HCT116 (cell line): ENCODE measurements at regions not wholly inside any gene's neighbourhood (a gene's known extent, or its start where the extent isn't known, plus 50 kb on each side); places are given as distances from the start of the nearest gene placed in this dataset.

Source experiments
- ATAC-seq: fragments of 200-7000 bp; cut with Tn5 transposase; 2 replicates; pipeline ENCODE4 v1.9.1; 2020; ENCODE audit warnings: mild to moderate bottlenecking, moderate library complexity
- BruUV-seq: library from RNA; stranded (reverse); fragments of 400-500 nt; replicated peaks from 2 replicates; lab custom pipeline; 2021; lab: Mats Ljungman, UMichigan
- CTCF ChIA-PET: fragments of 300-600 bp; sonication (Branson Sonifier 250); formaldehyde crosslinking; loops from one replicate; lab custom pipeline; 2021; ENCODE audit warnings: antibody characterized with exemption; lab: Charles Lee
- POLR2A ChIA-PET: fragments of 300-600, 350-600 bp; sonication (Branson Sonifier 250); formaldehyde crosslinking; loops from one replicate; lab custom pipeline; 2021; ENCODE audit warnings: antibody characterized with exemption; lab: Charles Lee
- RAD21 ChIA-PET, 2 experiments: fragments of 300-600 bp; sonication (Branson Sonifier 250); formaldehyde crosslinking; loops; one replicate each; lab custom pipeline; 2023; ENCODE audit warnings: low total read pairs in 2 of 2; ENCODE audit not compliant: uncharacterized antibody in 2 of 2, unreplicated experiment in 2 of 2, low non-redundant PET in 1 of 2; lab: Charles Lee
- DNase-seq: peaks from one replicate; pipeline ENCODE4 v3.0.0-alpha.2; 2010; ENCODE audit warnings: low read depth, low spot score
- H2AFZ ChIP-seq: fragments of 200-600 bp; shearing (Covaris generic), sonication (generic); 2 replicates; pipeline ENCODE4 v1.6.1; 2017; ENCODE audit warnings: low read depth, mixed run types, mixed read lengths, antibody characterized with exemption, low read length; ENCODE audit not compliant: poor library complexity, severe bottlenecking
- H3K27ac ChIP-seq: 2 replicates; pipeline ENCODE4 v1.5.1; 2012; ENCODE audit warnings: low read depth, low read length
- H3K27me3 ChIP-seq: fragments of 200-600 bp; sonication (generic); 2 replicates; pipeline ENCODE4 v1.6.1; 2016; ENCODE audit warnings: mixed run types, low read length, mixed read lengths; ENCODE audit not compliant: insufficient read depth
- H3K36me3 ChIP-seq, 2 experiments: fragments of 200-500 bp in 1 of 2; fragments of 200-600 bp in 1 of 2; sonication (Bioruptor generic) in 1 of 2; sonication (generic) in 1 of 2; 2 replicates each; pipeline versions ENCODE4 v1.5.1 to v1.6.1; 2014 to 2016; ENCODE audit warnings: low read length in 2 of 2, inconsistent platforms in 1 of 2, mixed read lengths in 1 of 2, mixed run types in 1 of 2; ENCODE audit not compliant: insufficient read depth in 2 of 2, control insufficient read depth in 1 of 2
- H3K4me1 ChIP-seq, 2 experiments: fragments of 200-600 bp in 1 of 2; sonication (generic) in 1 of 2; 2 replicates each; pipeline versions ENCODE4 v1.5.1 to v1.6.1; 2012 to 2017; ENCODE audit warnings: low read length in 2 of 2, inconsistent platforms in 1 of 2, mild to moderate bottlenecking in 1 of 2, mixed read lengths in 1 of 2, mixed run types in 1 of 2, moderate library complexity in 1 of 2; ENCODE audit not compliant: insufficient read depth in 2 of 2, control insufficient read depth in 1 of 2
- H3K4me2 ChIP-seq: fragments of 200-600 bp; sonication (generic); 2 replicates; pipeline ENCODE4 v1.6.1; 2017; ENCODE audit warnings: mixed run types, low read length, mixed read lengths
- H3K4me3 ChIP-seq, 2 experiments: fragments of 200-600 bp in 1 of 2; sonication (generic) in 1 of 2; replicated peaks in 1 of 2; 2 replicates each; pipeline ENCODE4 v1.5.1; 2011 to 2016; ENCODE audit warnings: low read length in 2 of 2, control low read depth in 1 of 2, low read depth in 1 of 2, mild to moderate bottlenecking in 1 of 2, mixed read lengths in 1 of 2, mixed run types in 1 of 2
- H3K79me2 ChIP-seq: fragments of 200-600 bp; sonication (generic); 2 replicates; pipeline ENCODE4 v1.6.1; 2017; ENCODE audit warnings: mild to moderate bottlenecking, mixed run types, low read length, moderate library complexity, mixed read lengths; ENCODE audit not compliant: insufficient read depth
- H3K9ac ChIP-seq: fragments of 200-600 bp; sonication (generic); 2 replicates; pipeline ENCODE4 v1.6.1; 2016; ENCODE audit warnings: low read length, mixed read lengths
- H3K9me2 ChIP-seq: fragments of 200-600 bp; sonication (generic), shearing (Covaris generic); 2 replicates; pipeline ENCODE4 v1.6.1; 2017; ENCODE audit warnings: mixed run types, mild to moderate bottlenecking, moderate library complexity; ENCODE audit not compliant: insufficient read depth
- H3K9me3 ChIP-seq, 2 experiments: fragments of 200-500 bp in 1 of 2; fragments of 200-600 bp in 1 of 2; sonication (Bioruptor generic) in 1 of 2; sonication (generic) in 1 of 2; 2 replicates each; pipeline ENCODE4 v1.6.1; 2014 to 2017; ENCODE audit warnings: low read length in 2 of 2, mixed read lengths in 2 of 2, inconsistent platforms in 1 of 2, low read depth in 1 of 2, mild to moderate bottlenecking in 1 of 2, mixed run types in 1 of 2, moderate library complexity in 1 of 2; ENCODE audit not compliant: control insufficient read depth in 1 of 2, insufficient read depth in 1 of 2
- H4K20me1 ChIP-seq: fragments of 200-600 bp; sonication (generic), shearing (Covaris generic); 2 replicates; pipeline ENCODE4 v1.6.1; 2017; ENCODE audit warnings: mixed run types, mild to moderate bottlenecking, moderate library complexity; ENCODE audit not compliant: insufficient read depth
- EGR1 ChIP-seq: IDR thresholded peaks from 2 replicates; pipeline ENCODE4 v1.6.1; 2012; ENCODE audit warnings: low read depth
- EZH2phosphoT487 ChIP-seq: fragments of 200-600 bp; IDR thresholded peaks from 2 replicates; pipeline ENCODE4 v1.6.1; 2018; ENCODE audit warnings: antibody characterized with exemption, borderline replicate concordance
- FOSL1 ChIP-seq: IDR thresholded peaks from 2 replicates; pipeline ENCODE4 v1.6.1; 2012; ENCODE audit warnings: low read depth
- POLR2A ChIP-seq: IDR thresholded peaks from 2 replicates; pipeline ENCODE4 v1.7.0; 2011; ENCODE audit warnings: borderline replicate concordance; ENCODE audit not compliant: insufficient read depth, insufficient read length; ENCODE audit errors: extremely low read depth
- REST ChIP-seq: IDR thresholded peaks from 2 replicates; pipeline ENCODE4 v1.6.1; 2012; ENCODE audit warnings: low read depth
- SP1 ChIP-seq: IDR thresholded peaks from 2 replicates; pipeline ENCODE4 v1.6.1; 2012; ENCODE audit warnings: low read depth
- YY1 ChIP-seq: IDR thresholded peaks from 2 replicates; pipeline ENCODE4 v1.6.1; 2011; ENCODE audit warnings: low read length, low read depth, moderate library complexity, mild to moderate bottlenecking; ENCODE audit not compliant: insufficient replicate concordance; ENCODE audit errors: extremely low read depth
- ZFX ChIP-seq: fragments of 450-650 bp; IDR thresholded peaks from 2 replicates; pipeline ENCODE4 v1.6.1; 2017
- intact Hi-C: fragments of 100-400 bp; cut with micrococcal nuclease; formaldehyde crosslinking; loops from 2 replicates; pipeline ENCODE4 v1.10.0; 2022
- TF ChIP-seq, protein P1 (sequence below): IDR thresholded peaks from 2 replicates; pipeline ENCODE4 v1.6.1; 2011; ENCODE audit warnings: mild to moderate bottlenecking, low read length, moderate library complexity; ENCODE audit not compliant: insufficient replicate concordance; ENCODE audit errors: extremely low read depth
- TF ChIP-seq, protein P2 (sequence below): IDR thresholded peaks from 2 replicates; pipeline ENCODE4 v1.6.1; 2012
- TF ChIP-seq, protein P3 (sequence below): IDR thresholded peaks from 2 replicates; pipeline ENCODE4 v1.6.1; 2012

- CTCF ChIA-PET, result no interaction called here
These were observed 104.9 kb upstream of the TANK start for GRCh38 chr2:161055289-161055688.

DNA sequence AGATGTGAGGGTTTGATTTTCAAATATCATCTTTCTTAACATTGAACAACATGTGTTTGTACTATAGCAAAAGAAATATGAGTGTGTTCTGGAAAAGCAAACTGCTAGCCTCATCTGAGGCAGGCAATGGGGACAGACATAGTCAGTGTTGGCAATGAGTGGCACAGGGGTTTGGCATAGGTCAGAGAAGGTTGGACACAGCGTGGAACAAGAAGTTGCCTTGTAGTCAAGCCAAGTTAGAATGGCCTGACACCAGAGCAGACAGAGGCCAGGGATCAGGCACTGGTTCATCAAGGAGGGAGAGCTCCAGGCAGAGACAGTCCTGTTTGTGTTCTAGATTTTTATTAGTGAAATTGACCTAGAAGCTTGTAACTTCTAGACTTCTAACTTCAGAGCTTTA is 100.8 kb upstream of the TANK start:
- Histone ChIP-seq H3K27ac (no peak overlapping the region), H3K9me3 (no peaks in the 10 kb centered on the region), H3K4me3 (no peak overlapping the region), H3K4me1 (peaks cover 0 to 9% of the 10 kb centered on the region in 2 experiments; a peak in 3 of 4 replicates), H2AFZ (no peak overlapping the region), H3K9ac (no peak overlapping the region), H3K36me3 (no peaks in the 10 kb centered on the region), H3K4me2 (no peak overlapping the region), H3K79me2 (no peaks in the 10 kb centered on the region), H4K20me1 (no peaks in the 10 kb centered on the region), H3K27me3 (no peaks in the 10 kb centered on the region), H3K9me2 (no peaks in the 10 kb centered on the region)
- no TSS peak for BruUV-seq
- ATAC-seq, result no peak
- intact Hi-C loops, result no loop called here
- DNase-seq, result no peak
- ChIA-PET CTCF (no interaction called here), RAD21 (no interaction called here), POLR2A (no interaction called here)
- TF ChIP-seq FOSL1 (no peak), EGR1 (no peak), POLR2A (no peak), REST (no peak), SP1 (no peak), EZH2phosphoT487 (no peak)
- TF ChIP-seq, protein P1, sequence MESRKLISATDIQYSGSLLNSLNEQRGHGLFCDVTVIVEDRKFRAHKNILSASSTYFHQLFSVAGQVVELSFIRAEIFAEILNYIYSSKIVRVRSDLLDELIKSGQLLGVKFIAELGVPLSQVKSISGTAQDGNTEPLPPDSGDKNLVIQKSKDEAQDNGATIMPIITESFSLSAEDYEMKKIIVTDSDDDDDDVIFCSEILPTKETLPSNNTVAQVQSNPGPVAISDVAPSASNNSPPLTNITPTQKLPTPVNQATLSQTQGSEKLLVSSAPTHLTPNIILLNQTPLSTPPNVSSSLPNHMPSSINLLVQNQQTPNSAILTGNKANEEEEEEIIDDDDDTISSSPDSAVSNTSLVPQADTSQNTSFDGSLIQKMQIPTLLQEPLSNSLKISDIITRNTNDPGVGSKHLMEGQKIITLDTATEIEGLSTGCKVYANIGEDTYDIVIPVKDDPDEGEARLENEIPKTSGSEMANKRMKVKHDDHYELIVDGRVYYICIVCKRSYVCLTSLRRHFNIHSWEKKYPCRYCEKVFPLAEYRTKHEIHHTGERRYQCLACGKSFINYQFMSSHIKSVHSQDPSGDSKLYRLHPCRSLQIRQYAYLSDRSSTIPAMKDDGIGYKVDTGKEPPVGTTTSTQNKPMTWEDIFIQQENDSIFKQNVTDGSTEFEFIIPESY, result no peak

More at GRCh38 chr2:161055289-161055688, 104.9 kb upstream of the TANK start:
- Histone ChIP-seq H3K4me2 (no peak overlapping the region), H3K27me3 (no peaks in the 10 kb centered on the region), H3K27ac (no peak overlapping the region), H3K9ac (no peak overlapping the region), H4K20me1 (no peaks in the 10 kb centered on the region), H3K9me2 (no peaks in the 10 kb centered on the region), H3K36me3 (no peaks in the 10 kb centered on the region), H3K4me3 (no peak overlapping the region), H3K9me3 (no peaks in the 10 kb centered on the region), H3K79me2 (no peaks in the 10 kb centered on the region), H2AFZ (no peak overlapping the region), H3K4me1 (no peaks in the 10 kb centered on the region)
- TF ChIP-seq EZH2phosphoT487 (no peak), ZFX (no peak), YY1 (no peak)
- TF ChIP-seq, protein P2, sequence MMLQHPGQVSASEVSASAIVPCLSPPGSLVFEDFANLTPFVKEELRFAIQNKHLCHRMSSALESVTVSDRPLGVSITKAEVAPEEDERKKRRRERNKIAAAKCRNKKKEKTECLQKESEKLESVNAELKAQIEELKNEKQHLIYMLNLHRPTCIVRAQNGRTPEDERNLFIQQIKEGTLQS, result no peak
- TF ChIP-seq, protein P3, sequence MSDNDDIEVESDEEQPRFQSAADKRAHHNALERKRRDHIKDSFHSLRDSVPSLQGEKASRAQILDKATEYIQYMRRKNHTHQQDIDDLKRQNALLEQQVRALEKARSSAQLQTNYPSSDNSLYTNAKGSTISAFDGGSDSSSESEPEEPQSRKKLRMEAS, result no peak
- TF ChIP-seq, protein P1, result no peak
- intact Hi-C loops, result no loop called here
- DNase-seq, result no peak
- ChIA-PET POLR2A (no interaction called here), RAD21 (no interaction called here)
- ATAC-seq, result no peak
- BruUV-seq, result no TSS peak
